ENCODE measurements at regions not wholly inside any gene's neighbourhood (a gene's known extent, or its start where the extent isn't known, plus 50 kb on each side); places are given as distances from the start of the nearest gene placed in this dataset.

GRCh38 chr11:115036406-115037180 lies 358.3 kb downstream of the NXPE2 start:
- Mint-ChIP-seq H3K27me3 (ENCODE audit: low read depth) (no peaks in the 10 kb centered on the region), H3K4me3 (no peak overlapping the region), H3K36me3 (no peaks in the 10 kb centered on the region), H3K27ac (no peak overlapping the region), H3K4me1 (peaks cover 3% of the 10 kb centered on the region; the same call in 1 of the 2 replicates), H3K9me3 (peaks cover 11% of the 10 kb centered on the region)
- ATAC-seq (no peak), DNase-seq (ENCODE audit: low spot score) (no peak)
- ChIA-PET CTCF (no interaction called here), POLR2A (no interaction called here)
- no peak for TF ChIP-seq FOXJ3 (CRISPR knock-in tag; IDR thresholded peaks at IDR 0.05; ENCODE audit: borderline replicate concordance)
- no peak for TF ChIP-seq USF2 (CRISPR knock-in tag; IDR thresholded peaks at IDR 0.05)
- no peak for TF ChIP-seq FOXP1 (CRISPR knock-in tag; IDR thresholded peaks at IDR 0.05; ENCODE audit: borderline replicate concordance)
- no peak for TF ChIP-seq AR (CRISPR knock-in tag; IDR thresholded peaks at IDR 0.05)
- TF ChIP-seq GABPB1 (CRISPR knock-in tag; IDR thresholded peaks at IDR 0.05), result no peak

GRCh38 chr11:115042002-115042401 lies 363.7 kb downstream of the NXPE2 start:
- CTCF ChIA-PET, result interaction anchor here (0.6 to 1.5 kb wide), 2 partner anchors 99 to 267 kb away, joined by 3 read pairs; no protein-coding TSS in a partner anchor
- DNase-seq (ENCODE audit: low spot score), result peak; percentile 35

More at GRCh38 chr11:115042002-115042401, 363.7 kb downstream of the NXPE2 start:
- Mint-ChIP-seq H3K27ac (no peak overlapping the region), H3K36me3 (no peaks in the 10 kb centered on the region), H3K4me3 (no peak overlapping the region), H3K27me3 (ENCODE audit: low read depth) (peaks cover 2% of the 10 kb centered on the region; the same call in 1 of the 2 replicates), H3K4me1 (no peaks in the 10 kb centered on the region), H3K9me3 (peaks cover 9% of the 10 kb centered on the region)
- POLR2A ChIA-PET, result no interaction called here
- ATAC-seq, result peak; percentile 79
- TF ChIP-seq ZMAT4 (CRISPR knock-in tag; IDR thresholded peaks at IDR 0.05), result no peak
- TF ChIP-seq ESRRA (CRISPR knock-in tag; IDR thresholded peaks at IDR 0.05; ENCODE audit: borderline replicate concordance), result no peak
- TF ChIP-seq TEAD4 (CRISPR knock-in tag; IDR thresholded peaks at IDR 0.05), result no peak
- TF ChIP-seq ELF4 (CRISPR knock-in tag; IDR thresholded peaks at IDR 0.05; ENCODE audit: low read depth), result no peak
- no peak for TF ChIP-seq SMAD4 (CRISPR knock-in tag; IDR thresholded peaks at IDR 0.05)
- TF ChIP-seq SOX15 (CRISPR knock-in tag; IDR thresholded peaks at IDR 0.05), result no peak
- no peak for TF ChIP-seq ZNF532 (CRISPR knock-in tag; IDR thresholded peaks at IDR 0.05; ENCODE audit: borderline replicate concordance)
- no peak for TF ChIP-seq NR3C1 (CRISPR knock-in tag; conservative IDR thresholded peaks at IDR 0.05; ENCODE audit: low read depth)
- TF ChIP-seq JUN (CRISPR knock-in tag; IDR thresholded peaks at IDR 0.05), result no peak
- no peak for TF ChIP-seq CDX4 (CRISPR knock-in tag; IDR thresholded peaks at IDR 0.05; ENCODE audit: borderline replicate concordance)
- TF ChIP-seq TCF7 (CRISPR knock-in tag; IDR thresholded peaks at IDR 0.05; ENCODE audit: low read depth), result no peak

All from WTC11 (cell line).